HepG2 (cell line): ENCODE measurements at regions not wholly inside any gene's neighbourhood (a gene's known extent, or its start where the extent isn't known, plus 50 kb on each side); places are given as distances from the start of the nearest gene placed in this dataset.

Source experiments
- ATAC-seq: fragments of 200-7000 bp; cut with Tn5 transposase; 3 replicates; pipeline ENCODE4 v1.9.1; 2020; ENCODE audit warnings: mild to moderate bottlenecking, moderate library complexity
- BruUV-seq: library from RNA; stranded (reverse); fragments of 400-500 nt; replicated peaks from 2 replicates; lab custom pipeline; 2021; lab: Mats Ljungman, UMichigan
- CTCF ChIA-PET: fragments of 300-600 bp; formaldehyde crosslinking; extraction: SDS; loops from one replicate; lab custom pipeline; 2021; ENCODE audit warnings: low total read pairs, inconsistent platforms, low intra/inter-chr PET ratio; lab: Yijun Ruan, JAX
- POLR2A ChIA-PET: fragments of 350-600 bp; sonication (Branson Sonifier 250); formaldehyde crosslinking; loops from one replicate; lab custom pipeline; 2020; ENCODE audit warnings: antibody characterized with exemption, inconsistent platforms; lab: Yijun Ruan, JAX
- DNase-seq: peaks from one replicate; pipeline ENCODE4 v3.0.0-alpha.2; 2015; ENCODE audit warnings: low spot score
- FAIRE-seq: peaks from 3 replicates; lab custom pipeline; 2011; peaks lifted over from hg19 to GRCh38; lab: Jason Lieb, UNC
- H2AFZ ChIP-seq: one replicate; pipeline ENCODE4 v1.6.1; 2011; ENCODE audit warnings: low read length, inconsistent platforms
- H3K27ac ChIP-seq: fragments of 300-600 bp; 3 replicates; pipeline ENCODE4 v1.8.0; 2011; ENCODE audit warnings: mixed run types, mild to moderate bottlenecking, mixed read lengths, low read length, inconsistent platforms; ENCODE audit not compliant: insufficient read depth; ENCODE audit errors: extremely low read length
- H3K27me3 ChIP-seq, 2 experiments: fragments of 200-600 bp in 1 of 2; 2 replicates in 1 of 2; 3 replicates in 1 of 2; pipeline versions ENCODE4 v1.6.0 to v1.8.0; 2011; ENCODE audit warnings: low read length in 2 of 2, mild to moderate bottlenecking in 2 of 2, moderate library complexity in 2 of 2, inconsistent platforms in 1 of 2; ENCODE audit not compliant: insufficient read depth in 2 of 2, control insufficient read depth in 1 of 2
- H3K36me3 ChIP-seq, 2 experiments: fragments of 200-600 bp in 1 of 2; replicated peaks in 1 of 2; 2 replicates in 1 of 2; 3 replicates in 1 of 2; pipeline versions ENCODE4 v1.5.1 to v1.8.0; 2011; ENCODE audit warnings: low read length in 2 of 2, inconsistent platforms in 1 of 2; ENCODE audit not compliant: insufficient read depth in 2 of 2, control insufficient read depth in 1 of 2
- H3K4me1 ChIP-seq: 2 replicates; pipeline ENCODE4 v1.5.1; 2012; ENCODE audit warnings: low read length, inconsistent platforms; ENCODE audit not compliant: insufficient read depth
- H3K4me2 ChIP-seq: 2 replicates; pipeline ENCODE4 v1.6.0; 2011; ENCODE audit warnings: low read depth, low read length, inconsistent platforms
- H3K4me3 ChIP-seq, 3 experiments: fragments of 200-600 bp in 1 of 3; sonication (generic), shearing (Covaris generic) in 1 of 3; replicated peaks in 1 of 3; 2 replicates each; pipeline ENCODE4 v1.5.1; 2011 to 2016; ENCODE audit warnings: low read length in 3 of 3, inconsistent platforms in 2 of 3, low read depth in 2 of 3, mild to moderate bottlenecking in 2 of 3, control low read depth in 1 of 3, mixed read lengths in 1 of 3; ENCODE audit not compliant: insufficient read depth in 1 of 3
- H3K79me2 ChIP-seq: one replicate; pipeline ENCODE4 v1.6.1; 2011; ENCODE audit warnings: low read length, inconsistent platforms; ENCODE audit not compliant: insufficient read depth
- H3K9ac ChIP-seq: 2 replicates; pipeline ENCODE4 v1.6.0; 2011; ENCODE audit warnings: mild to moderate bottlenecking, low read depth, low read length, inconsistent platforms; ENCODE audit not compliant: insufficient read depth
- H3K9me3 ChIP-seq: 2 replicates; pipeline ENCODE4 v1.5.1; 2012; ENCODE audit warnings: mild to moderate bottlenecking, low read length
- H4K20me1 ChIP-seq: 2 replicates; pipeline ENCODE4 v1.6.0; 2011; ENCODE audit warnings: inconsistent platforms, mild to moderate bottlenecking, low read length, moderate library complexity; ENCODE audit not compliant: insufficient read depth
- BHLHE40 ChIP-seq: IDR thresholded peaks from 2 replicates; pipeline ENCODE4 v1.6.1; 2011; ENCODE audit warnings: low read length, improper control_type of control experiment
- CCAR2 ChIP-seq: fragments of 200-400 bp; formaldehyde crosslinking; optimal IDR thresholded peaks from 2 replicates; pipeline ENCODE3; 2018; ENCODE audit warnings: low read depth, mild to moderate bottlenecking, low read length, moderate library complexity
- CCDC6 ChIP-seq: sonication (generic); formaldehyde crosslinking; IDR thresholded peaks from 2 replicates; pipeline ENCODE4 v1.8.1; 2022; ENCODE audit warnings: mild to moderate bottlenecking, missing genetic modification reagents, moderate library complexity
- EED ChIP-seq: sonication (generic); formaldehyde crosslinking; IDR thresholded peaks from 2 replicates; pipeline ENCODE4 v1.5.0; 2020; ENCODE audit warnings: mild to moderate bottlenecking, missing genetic modification reagents
- FOXK1 ChIP-seq: sonication (generic); formaldehyde crosslinking; IDR thresholded peaks from 2 replicates; pipeline ENCODE4 v1.4.0; 2020; ENCODE audit warnings: low read depth, missing genetic modification reagents, borderline replicate concordance
- POLR2G ChIP-seq: fragments of 200-400 bp; formaldehyde crosslinking; IDR thresholded peaks from 2 replicates; pipeline ENCODE4 v1.6.1; 2018; ENCODE audit warnings: mild to moderate bottlenecking, low read depth, low read length, moderate library complexity
- RFX1 ChIP-seq: fragments of 450-650 bp; IDR thresholded peaks from 2 replicates; pipeline ENCODE4 v1.6.1; 2017
- ZNF564 ChIP-seq: sonication (generic); formaldehyde crosslinking; IDR thresholded peaks from 2 replicates; pipeline ENCODE4 v1.8.1; 2023; ENCODE audit warnings: mild to moderate bottlenecking, missing genetic modification reagents
- ZNF749 ChIP-seq: sonication (generic); formaldehyde crosslinking; IDR thresholded peaks from 2 replicates; pipeline ENCODE4 v1.8.0; 2022; ENCODE audit warnings: mild to moderate bottlenecking, missing genetic modification reagents, moderate library complexity, borderline replicate concordance
- WGBS: methylation state at CpG from one replicate; pipeline ENCODE4 v1.1.6; 2017; ENCODE audit warnings: low lambda C conversion rate; 5-methylcytosine and 5-hydroxymethylcytosine counted together
- in situ Hi-C: cut with HindIII; loops from 2 replicates; pipeline ENCODE4 v1.10.0; 2017; ENCODE audit warnings: low pct_unique_long_range_greater_than_20kb; ENCODE audit not compliant: extremely low pct_ligation_motif_present
- intact Hi-C: fragments of 100-400 bp; cut with micrococcal nuclease; formaldehyde crosslinking; loops from one replicate; pipeline ENCODE4 v1.10.0; 2022; ENCODE audit not compliant: unreplicated experiment
- TF ChIP-seq, protein P1 (sequence below): sonication (generic); IDR thresholded peaks from 2 replicates; pipeline ENCODE4 v1.6.1; 2016; ENCODE audit warnings: low read depth, borderline replicate concordance

DNA sequence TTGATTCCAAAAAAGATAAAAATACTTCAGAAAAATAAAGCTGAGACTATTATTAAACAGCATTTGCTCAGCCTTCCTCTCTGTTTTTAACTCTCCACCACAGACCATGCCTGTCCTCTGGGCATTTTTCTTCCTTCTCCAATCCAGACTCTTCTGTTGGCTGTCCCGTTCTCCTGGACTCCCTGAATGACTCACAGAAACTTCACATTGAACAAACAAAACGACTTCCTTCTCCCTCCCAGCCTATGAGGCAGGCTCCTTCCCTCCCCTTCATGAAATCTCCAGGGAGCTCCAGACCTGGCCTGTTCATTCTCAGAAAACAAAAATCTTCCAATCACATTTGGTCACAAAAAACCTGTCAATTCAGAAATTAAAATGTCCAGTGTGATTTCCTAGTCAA is 421.3 kb downstream of the NPHP4 start:
- Histone ChIP-seq H3K4me2 (no peak overlapping the region), H3K4me3 (no peak overlapping the region), H3K27me3 (no peaks in the 10 kb centered on the region), H2AFZ (no peak overlapping the region), H3K36me3 (no peaks in the 10 kb centered on the region), H3K9ac (no peak overlapping the region), H3K9me3 (peaks cover 15% of the 10 kb centered on the region), H3K27ac (no peak overlapping the region), H3K4me1 (no peaks in the 10 kb centered on the region), H4K20me1 (no peaks in the 10 kb centered on the region), H3K79me2 (no peaks in the 10 kb centered on the region)
- ChIA-PET POLR2A (no interaction called here), CTCF (no interaction called here)
- WGBS = 2% methylated on average over 2 of the region's 2 CpGs
- no TSS peak for BruUV-seq
- TF ChIP-seq FOXK1 (CRISPR knock-in tag) (no peak), BHLHE40 (no peak), CCDC6 (no peak)
- ATAC-seq (no peak), DNase-seq (no peak), FAIRE-seq (no peak)
- in situ Hi-C loops (no loop called here), intact Hi-C loops (no loop called here)

DNA sequence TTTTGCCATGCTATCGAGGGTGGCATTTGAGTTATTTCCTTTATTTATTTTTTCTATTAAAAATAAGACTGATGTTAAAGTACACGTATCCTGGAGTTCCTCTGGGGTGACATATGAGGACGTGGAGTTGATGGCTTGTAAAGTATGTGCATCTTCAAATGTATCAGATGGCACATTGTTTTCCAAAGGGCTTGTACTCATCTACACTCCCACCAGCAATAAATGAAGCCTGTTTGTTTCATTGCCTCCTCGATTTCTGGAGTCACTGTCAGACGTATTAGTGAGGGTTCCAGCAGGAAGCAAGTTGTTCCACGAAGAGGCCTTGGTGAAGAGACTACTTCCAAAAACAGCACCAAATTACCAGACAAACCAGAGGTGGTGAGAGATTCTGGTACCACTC is 423.9 kb downstream of the NPHP4 start:
- Histone ChIP-seq H4K20me1 (no peaks in the 10 kb centered on the region), H3K4me1 (no peaks in the 10 kb centered on the region), H3K27me3 (no peaks in the 10 kb centered on the region; a peak in 1 of 5 replicates), H2AFZ (no peak overlapping the region), H3K4me3 (no peak overlapping the region), H3K27ac (no peak overlapping the region), H3K79me2 (no peaks in the 10 kb centered on the region), H3K36me3 (no peaks in the 10 kb centered on the region), H3K4me2 (no peak overlapping the region), H3K9ac (no peak overlapping the region), H3K9me3 (peaks cover 15% of the 10 kb centered on the region)
- no TSS peak for BruUV-seq
- DNase-seq (no peak), ATAC-seq (no peak), FAIRE-seq (no peak)
- in situ Hi-C loops (no loop called here), intact Hi-C loops (no loop called here)
- WGBS = 2% methylated on average over 6 of the region's 6 CpGs
- POLR2A ChIA-PET = no interaction called here
- no peak for TF ChIP-seq EED (CRISPR knock-in tag)
- TF ChIP-seq ZNF564 (CRISPR knock-in tag) = no peak
- no peak for TF ChIP-seq RFX1
- no peak for TF ChIP-seq CCAR2
- TF ChIP-seq, protein P1, sequence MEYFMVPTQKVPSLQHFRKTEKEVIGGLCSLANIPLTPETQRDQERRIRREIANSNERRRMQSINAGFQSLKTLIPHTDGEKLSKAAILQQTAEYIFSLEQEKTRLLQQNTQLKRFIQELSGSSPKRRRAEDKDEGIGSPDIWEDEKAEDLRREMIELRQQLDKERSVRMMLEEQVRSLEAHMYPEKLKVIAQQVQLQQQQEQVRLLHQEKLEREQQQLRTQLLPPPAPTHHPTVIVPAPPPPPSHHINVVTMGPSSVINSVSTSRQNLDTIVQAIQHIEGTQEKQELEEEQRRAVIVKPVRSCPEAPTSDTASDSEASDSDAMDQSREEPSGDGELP = no peak
- TF ChIP-seq POLR2G = no peak
- no peak for TF ChIP-seq ZNF749 (CRISPR knock-in tag)
- TF ChIP-seq, all 625 proteins: peak for 0
- CTCF ChIA-PET = no interaction called here
